Stimulated activated naive CD8-positive, alpha-beta T cell treated with anti-CD3 and anti-CD28 coated beads, Interleukin-15, Interleukin-2, amounts not matched to agents 100 ng/mL and 50 ng/mL, for 24 hours (primary cell): ENCODE measurements at regions not wholly inside any gene's neighbourhood (a gene's known extent, or its start where the extent isn't known, plus 50 kb on each side); places are given as distances from the start of the nearest gene placed in this dataset.
A peak's percentile ranks its signal among the peaks of the same experiment; 100 is the strongest.

Source experiments
- H3K27ac Mint-ChIP-seq: one replicate; pipeline ENCODE4 v1.8.0; 2021; ENCODE audit warnings: mild to moderate bottlenecking, mixed read lengths
- H3K27me3 Mint-ChIP-seq: one replicate; pipeline ENCODE4 v1.8.0; 2021; ENCODE audit warnings: mixed read lengths
- H3K36me3 Mint-ChIP-seq: one replicate; pipeline ENCODE4 v1.8.0; 2021; ENCODE audit warnings: low read depth, mixed read lengths
- H3K4me1 Mint-ChIP-seq: one replicate; pipeline ENCODE4 v1.8.0; 2021; ENCODE audit warnings: low read depth, mixed read lengths
- H3K4me3 Mint-ChIP-seq: one replicate; pipeline ENCODE4 v1.8.0; 2021; ENCODE audit warnings: mild to moderate bottlenecking, mixed read lengths
- H3K9me3 Mint-ChIP-seq: one replicate; pipeline ENCODE4 v1.8.0; 2021; ENCODE audit warnings: mixed read lengths

DNA sequence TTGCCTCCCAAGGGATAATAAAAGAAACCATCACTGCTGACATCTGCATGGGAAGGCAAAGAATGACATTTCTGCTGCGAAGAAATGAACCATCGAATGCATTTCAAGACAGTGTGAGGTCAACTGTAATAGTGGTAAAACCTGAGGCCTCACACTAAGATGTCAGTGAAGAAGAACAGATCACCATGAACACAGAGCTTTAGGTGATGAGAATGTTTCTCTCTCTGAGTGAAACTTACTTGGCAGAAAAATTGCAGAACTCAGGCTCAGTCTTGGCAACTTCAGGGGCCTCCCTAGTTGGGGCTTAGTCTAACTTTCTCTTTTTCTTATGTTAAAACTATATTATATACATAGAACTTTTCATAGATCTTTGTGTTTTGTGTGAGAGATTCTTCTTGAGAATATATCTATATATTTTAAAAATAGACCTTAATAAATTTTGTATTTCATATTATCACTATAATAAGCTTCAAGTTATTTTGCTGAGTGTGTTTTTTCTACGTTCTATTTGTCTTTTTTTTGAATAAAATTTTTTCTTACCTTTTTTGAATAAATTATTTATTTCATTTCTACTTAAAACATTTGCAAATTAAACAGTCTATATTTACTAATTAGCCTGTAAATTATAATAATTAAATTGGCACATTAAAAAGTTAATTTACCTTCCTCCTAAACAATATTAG is 427.5 kb upstream of the TRIB2 start:
- Mint-ChIP-seq H3K27ac (no peak overlapping the region), H3K4me3 (no peak overlapping the region), H3K4me1 (peaks cover 38% of the 10 kb centered on the region), H3K27me3 (peaks cover 24% of the 10 kb centered on the region), H3K36me3 (peaks cover 5% of the 10 kb centered on the region), H3K9me3 (peaks cover 6% of the 10 kb centered on the region)

DNA sequence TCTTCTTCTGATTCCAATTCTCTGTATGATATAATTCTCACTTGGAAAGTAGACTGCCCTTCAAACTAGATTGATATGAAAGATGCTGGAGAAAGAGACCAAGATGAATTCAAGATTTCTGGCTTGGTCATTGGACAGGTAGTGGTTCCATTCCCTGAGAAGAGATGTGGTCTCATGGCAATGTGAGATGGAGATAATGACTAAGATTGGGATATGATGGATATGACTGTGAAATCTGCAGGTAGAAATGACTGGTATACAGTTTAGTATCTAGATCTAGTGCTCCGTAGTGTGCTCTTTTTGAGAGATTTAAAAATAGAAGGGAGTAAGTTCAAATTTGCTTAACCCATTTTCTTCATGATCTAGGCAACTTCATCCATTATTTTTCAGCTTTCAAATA is 425.4 kb upstream of the TRIB2 start:
- H3K9me3 Mint-ChIP-seq, result peaks cover 6% of the 10 kb centered on the region
- no peak overlapping the region for H3K4me3 Mint-ChIP-seq
- H3K27me3 Mint-ChIP-seq, result peaks cover 22% of the 10 kb centered on the region
- H3K4me1 Mint-ChIP-seq, result peaks cover 46% of the 10 kb centered on the region
- peak overlapping the region; percentile 14 for H3K27ac Mint-ChIP-seq
- no peaks in the 10 kb centered on the region for H3K36me3 Mint-ChIP-seq

DNA sequence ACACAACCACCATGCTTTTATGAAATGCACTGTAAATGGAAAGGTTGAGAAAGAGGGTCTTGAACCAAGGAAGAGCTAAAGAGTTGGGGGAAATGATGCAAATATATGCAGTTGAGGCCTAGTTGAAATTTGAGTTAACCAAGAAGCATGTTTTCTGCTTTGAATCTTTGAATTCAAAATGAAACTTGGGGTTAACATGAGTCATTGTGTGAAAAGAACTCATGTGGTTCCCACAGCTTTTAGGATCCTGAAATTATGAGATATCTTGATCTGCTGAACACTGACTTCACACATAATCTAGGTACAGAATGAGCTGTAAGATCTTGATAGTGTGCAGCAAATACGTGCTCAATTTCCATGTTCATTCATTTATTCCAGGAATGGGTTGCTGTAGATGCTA is 422.9 kb upstream of the TRIB2 start:
- no peak overlapping the region for H3K4me3 Mint-ChIP-seq
- H3K9me3 Mint-ChIP-seq, result peaks cover 6% of the 10 kb centered on the region
- H3K27me3 Mint-ChIP-seq, result peaks cover 21% of the 10 kb centered on the region
- peaks cover 38% of the 10 kb centered on the region for H3K4me1 Mint-ChIP-seq
- H3K36me3 Mint-ChIP-seq, result no peaks in the 10 kb centered on the region
- H3K27ac Mint-ChIP-seq, result peak overlapping the region; percentile 78

DNA sequence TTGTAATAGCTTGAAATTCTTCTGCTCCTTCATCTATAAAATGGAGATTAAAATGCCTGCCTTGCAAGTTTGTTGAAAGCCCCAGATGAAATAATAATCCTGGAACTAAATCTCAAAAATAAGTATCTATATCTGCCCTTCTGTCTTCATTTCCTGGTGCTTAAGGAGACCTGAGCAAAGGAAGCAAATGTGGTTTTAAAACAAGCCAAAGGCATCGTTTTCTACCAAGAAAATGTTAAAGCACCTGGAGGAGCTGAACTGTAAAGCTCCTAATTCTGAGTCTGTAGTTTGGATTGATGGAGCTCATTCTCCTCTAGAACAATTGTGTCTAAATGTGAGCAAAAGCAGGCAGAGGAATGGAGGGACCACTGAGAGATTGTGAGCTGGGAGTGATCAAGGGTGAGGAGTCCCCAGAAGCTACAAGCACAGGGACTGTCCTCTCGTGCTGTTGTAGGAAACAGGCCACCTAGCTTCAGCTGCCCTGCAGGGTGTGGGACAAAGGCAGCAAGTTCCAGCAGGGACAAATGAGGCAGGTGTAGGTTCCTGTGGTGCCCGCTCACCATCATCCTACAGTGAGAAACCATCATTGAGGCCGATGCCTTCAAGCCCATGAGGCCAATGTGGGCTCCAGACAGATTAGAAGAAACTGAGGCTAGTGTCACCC is 420.7 kb upstream of the TRIB2 start:
- H3K27ac Mint-ChIP-seq, result no peak overlapping the region
- H3K27me3 Mint-ChIP-seq, result peaks cover 15% of the 10 kb centered on the region
- H3K9me3 Mint-ChIP-seq, result peaks cover 6% of the 10 kb centered on the region
- peaks cover 38% of the 10 kb centered on the region for H3K4me1 Mint-ChIP-seq
- H3K36me3 Mint-ChIP-seq, result no peaks in the 10 kb centered on the region
- no peak overlapping the region for H3K4me3 Mint-ChIP-seq

DNA sequence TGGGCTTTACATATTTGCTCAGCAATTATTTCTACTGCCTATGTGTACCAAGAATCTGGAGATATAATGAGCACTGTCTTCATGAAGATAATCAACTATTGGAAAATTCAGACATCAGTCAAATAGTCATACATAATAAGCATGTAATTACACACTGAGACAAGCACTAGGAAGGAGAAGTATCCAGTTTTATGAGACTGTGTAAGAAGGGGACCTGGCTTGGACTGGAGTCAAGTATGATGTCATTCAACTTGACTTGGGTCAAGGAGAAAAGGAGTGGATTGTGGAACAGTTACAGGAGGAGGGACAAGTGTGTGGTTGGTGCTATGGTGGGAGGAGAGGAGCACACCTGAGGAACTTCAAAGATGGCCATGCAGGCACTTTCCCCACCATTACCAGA is 419.8 kb upstream of the TRIB2 start:
- peaks cover 40% of the 10 kb centered on the region for H3K4me1 Mint-ChIP-seq
- no peak overlapping the region for H3K27ac Mint-ChIP-seq
- peaks cover 5% of the 10 kb centered on the region for H3K27me3 Mint-ChIP-seq
- no peak overlapping the region for H3K4me3 Mint-ChIP-seq
- no peaks in the 10 kb centered on the region for H3K36me3 Mint-ChIP-seq
- H3K9me3 Mint-ChIP-seq, result peaks cover 3% of the 10 kb centered on the region

DNA sequence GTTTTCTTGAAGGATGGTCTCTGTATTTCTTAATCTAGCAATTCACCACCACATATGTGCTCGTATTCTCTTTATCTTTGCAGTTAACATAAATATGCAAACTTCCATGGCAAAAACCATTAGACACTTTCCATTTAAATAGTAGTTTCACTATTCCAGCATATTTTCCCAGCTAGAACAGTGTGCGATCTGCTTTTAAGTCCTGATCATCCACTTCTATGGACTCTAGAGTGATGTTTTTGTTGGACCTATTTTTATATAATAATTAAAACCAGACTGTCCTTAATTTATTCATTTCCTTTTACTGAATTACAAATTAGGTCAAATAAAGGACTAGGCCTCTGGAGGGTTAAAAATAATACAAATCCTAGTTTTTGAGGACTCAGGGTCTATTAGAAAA is 418.4 kb upstream of the TRIB2 start:
- Mint-ChIP-seq H3K4me3 (no peak overlapping the region), H3K27me3 (peaks cover 4% of the 10 kb centered on the region), H3K27ac (no peak overlapping the region), H3K4me1 (peaks cover 53% of the 10 kb centered on the region), H3K9me3 (no peaks in the 10 kb centered on the region), H3K36me3 (no peaks in the 10 kb centered on the region)

DNA sequence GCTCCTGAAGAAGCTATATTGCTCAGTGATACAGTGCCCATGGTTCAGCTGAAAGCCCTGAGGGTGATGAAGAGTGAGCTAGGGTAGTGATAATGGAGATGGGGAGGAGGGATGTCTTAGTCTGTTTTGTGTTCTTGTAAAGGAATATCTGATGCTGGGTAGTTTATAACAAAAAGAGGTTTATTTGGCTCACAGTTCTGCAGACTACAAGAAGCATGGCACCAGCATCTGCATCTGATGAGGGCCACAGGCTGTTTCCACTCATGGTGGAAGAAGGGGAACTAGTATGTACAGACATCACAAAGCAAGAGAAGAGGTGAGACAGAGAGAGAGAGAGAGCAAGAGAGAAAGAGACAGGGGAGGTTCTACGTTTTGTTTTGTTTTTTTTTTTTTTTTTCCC is 417.3 kb upstream of the TRIB2 start:
- peaks cover 49% of the 10 kb centered on the region for H3K4me1 Mint-ChIP-seq
- no peak overlapping the region for H3K27ac Mint-ChIP-seq
- peaks cover 7% of the 10 kb centered on the region for H3K27me3 Mint-ChIP-seq
- no peak overlapping the region for H3K4me3 Mint-ChIP-seq
- H3K36me3 Mint-ChIP-seq, result no peaks in the 10 kb centered on the region
- H3K9me3 Mint-ChIP-seq, result no peaks in the 10 kb centered on the region

DNA sequence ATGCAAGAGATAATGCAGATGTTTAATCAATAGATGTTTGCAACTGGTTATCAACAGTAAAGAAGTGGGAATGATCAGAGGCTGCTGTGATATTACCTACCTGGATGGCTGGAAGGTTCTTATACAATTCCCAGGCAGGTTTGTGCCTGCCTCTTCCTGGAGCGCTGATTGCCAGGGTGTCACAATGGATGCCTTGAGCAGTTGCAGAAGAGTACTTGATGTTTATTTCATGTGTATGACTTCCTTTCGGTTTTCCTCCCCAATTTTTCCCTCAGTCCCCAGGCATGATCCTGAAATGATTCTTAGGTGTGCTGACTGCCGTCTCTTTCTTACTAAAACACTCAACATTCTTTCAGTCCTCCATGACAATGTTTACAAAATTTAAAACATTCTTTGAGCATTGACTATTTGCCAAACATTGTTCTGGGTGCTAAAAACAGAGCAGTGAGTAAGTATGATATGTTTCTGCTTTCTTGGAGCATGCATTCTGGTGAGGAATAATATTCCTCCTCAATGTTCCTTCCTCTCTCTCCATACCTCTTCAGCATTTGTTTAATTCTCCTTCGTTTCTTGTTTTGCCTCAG is 416.6 kb upstream of the TRIB2 start:
- Mint-ChIP-seq H3K27ac (no peak overlapping the region), H3K9me3 (no peaks in the 10 kb centered on the region), H3K4me3 (no peak overlapping the region), H3K4me1 (peaks cover 42% of the 10 kb centered on the region), H3K27me3 (peaks cover 8% of the 10 kb centered on the region), H3K36me3 (no peaks in the 10 kb centered on the region)

DNA sequence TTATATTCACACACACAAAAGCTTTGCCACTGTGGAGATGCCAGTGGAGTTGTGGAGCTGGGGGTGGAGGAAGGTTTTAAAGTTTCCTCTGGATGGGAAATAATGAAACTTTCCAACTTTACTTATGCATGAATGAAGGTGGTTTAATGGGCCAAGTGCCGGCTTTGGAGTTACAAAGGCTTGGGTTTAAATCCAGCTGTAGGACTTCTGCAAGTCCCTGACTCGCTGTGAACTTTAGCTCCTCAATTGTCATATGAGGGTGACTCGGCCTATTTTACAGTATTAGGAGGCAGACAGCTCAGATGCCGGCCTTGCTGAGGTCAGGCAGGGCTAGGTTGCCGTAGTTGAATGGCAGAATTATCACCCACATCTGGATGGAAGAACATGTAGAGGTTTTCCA is 415.8 kb upstream of the TRIB2 start:
- Mint-ChIP-seq H3K4me3 (no peak overlapping the region), H3K27me3 (peaks cover 8% of the 10 kb centered on the region), H3K27ac (no peak overlapping the region), H3K36me3 (no peaks in the 10 kb centered on the region), H3K4me1 (peaks cover 34% of the 10 kb centered on the region), H3K9me3 (no peaks in the 10 kb centered on the region)

DNA sequence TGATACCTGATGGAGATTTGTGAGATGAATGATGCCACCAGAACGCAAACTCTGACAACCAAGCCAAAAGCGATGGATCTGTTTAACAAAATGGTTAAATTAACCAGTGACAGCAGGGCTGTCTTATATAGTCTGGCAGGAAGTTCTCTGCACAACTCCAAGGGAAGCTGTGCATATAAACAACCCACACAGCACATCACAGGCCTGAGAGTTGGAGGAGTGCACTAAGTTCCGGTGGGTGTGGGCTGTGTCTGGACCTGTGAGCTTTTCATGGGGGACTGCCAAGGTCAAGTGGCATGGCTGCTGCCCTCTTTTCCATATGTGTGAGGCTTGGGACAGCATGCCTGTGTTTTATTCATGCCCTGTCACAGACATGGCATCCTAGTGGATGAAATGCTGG is 414.6 kb upstream of the TRIB2 start:
- H3K9me3 Mint-ChIP-seq, result no peaks in the 10 kb centered on the region
- no peaks in the 10 kb centered on the region for H3K36me3 Mint-ChIP-seq
- H3K27ac Mint-ChIP-seq, result no peak overlapping the region
- H3K4me3 Mint-ChIP-seq, result no peak overlapping the region
- peaks cover 31% of the 10 kb centered on the region for H3K4me1 Mint-ChIP-seq
- H3K27me3 Mint-ChIP-seq, result peaks cover 4% of the 10 kb centered on the region

DNA sequence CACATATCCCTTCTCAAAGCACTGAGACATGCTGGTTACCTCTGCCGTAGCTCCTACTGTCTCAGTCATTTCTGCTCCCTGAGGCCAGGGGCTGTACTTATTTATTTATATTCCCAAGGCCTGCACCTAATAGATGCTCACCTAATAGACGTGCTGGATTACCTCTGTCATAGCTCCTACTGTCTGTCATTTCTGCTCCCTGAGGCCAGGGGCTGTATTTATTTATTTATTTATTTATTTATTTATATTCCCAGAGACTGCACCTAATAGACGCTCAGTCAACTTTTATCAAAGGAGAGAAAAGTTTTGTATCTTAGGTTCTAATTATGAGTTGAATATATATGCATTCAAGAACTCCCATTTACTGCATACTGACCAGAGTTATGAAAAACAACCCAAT is 414.0 kb upstream of the TRIB2 start:
- H3K9me3 Mint-ChIP-seq, result no peaks in the 10 kb centered on the region
- H3K4me1 Mint-ChIP-seq, result peaks cover 31% of the 10 kb centered on the region
- H3K4me3 Mint-ChIP-seq, result peak overlapping the region; percentile 24
- no peak overlapping the region for H3K27ac Mint-ChIP-seq
- no peaks in the 10 kb centered on the region for H3K36me3 Mint-ChIP-seq
- H3K27me3 Mint-ChIP-seq, result peaks cover 4% of the 10 kb centered on the region

DNA sequence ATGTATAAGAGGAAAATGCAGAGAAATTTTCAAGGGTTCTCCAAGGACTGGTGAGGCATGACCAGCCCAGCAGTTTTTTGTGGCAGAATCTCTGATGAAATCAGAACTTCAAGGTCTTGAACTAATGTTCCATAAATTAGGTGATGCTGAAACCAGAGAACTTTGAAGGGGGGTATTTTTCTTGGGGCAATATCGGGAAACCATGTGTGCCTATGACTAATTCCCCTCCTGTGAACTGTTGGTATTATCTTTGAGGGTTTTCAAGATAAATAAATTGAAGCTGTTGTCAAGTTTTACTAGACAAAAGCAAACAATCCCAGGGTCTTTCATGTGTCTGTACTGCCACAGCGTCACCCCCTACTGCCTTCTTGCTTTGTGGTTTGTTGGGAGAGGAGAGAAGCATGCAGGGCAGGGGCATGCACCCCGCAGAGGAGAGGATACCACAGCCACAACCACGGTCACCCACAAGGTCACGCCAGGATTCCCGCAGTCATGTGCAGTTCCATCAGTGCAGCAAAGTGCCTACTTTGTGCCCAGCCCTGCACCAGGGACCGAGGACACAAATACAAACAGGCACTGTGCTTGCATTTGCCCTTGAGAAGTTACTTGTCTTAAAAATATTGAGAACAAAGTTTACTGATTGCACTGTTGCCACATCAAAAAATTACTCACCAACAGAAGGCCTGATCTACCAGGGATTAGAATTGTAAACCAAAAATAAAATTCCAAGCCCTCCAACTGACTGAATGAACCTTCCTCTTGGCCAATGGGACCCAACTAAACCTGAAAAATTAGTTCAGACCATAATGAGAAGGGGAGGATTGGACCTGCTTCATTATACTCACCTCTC is 413.3 kb upstream of the TRIB2 start:
- Mint-ChIP-seq H3K27ac (no peak overlapping the region), H3K4me1 (peaks cover 31% of the 10 kb centered on the region), H3K36me3 (no peaks in the 10 kb centered on the region), H3K27me3 (peaks cover 4% of the 10 kb centered on the region), H3K4me3 (peak overlapping the region; percentile 24), H3K9me3 (no peaks in the 10 kb centered on the region)

DNA sequence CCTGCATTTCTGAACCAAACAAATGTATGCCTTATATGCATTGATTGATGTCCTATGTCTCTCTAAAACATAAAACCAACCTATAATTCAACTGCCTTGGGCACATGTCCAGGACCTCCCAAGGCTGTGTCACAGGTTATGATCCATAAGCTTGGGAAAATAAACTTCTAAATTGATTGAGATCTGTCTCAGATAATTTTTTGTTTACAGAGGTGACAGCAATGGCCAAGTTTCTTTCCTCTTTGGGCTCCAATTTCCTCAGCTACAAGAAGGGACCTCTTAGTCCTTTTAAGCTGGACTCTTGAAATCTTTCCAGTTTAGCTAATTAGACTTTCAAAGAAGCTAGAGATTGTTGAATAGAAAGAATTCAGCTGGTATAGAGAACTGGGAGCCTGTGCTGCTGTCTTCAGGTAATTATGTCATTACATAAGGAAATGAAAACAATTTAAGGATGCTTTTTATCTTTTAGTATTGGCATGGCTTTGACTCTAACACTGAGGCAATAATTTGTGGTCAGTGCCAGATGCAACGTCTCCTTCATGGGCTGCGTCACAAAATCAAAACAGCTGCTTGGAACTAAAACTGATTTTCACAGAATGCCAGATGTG is 412.1 kb upstream of the TRIB2 start:
- no peaks in the 10 kb centered on the region for H3K36me3 Mint-ChIP-seq
- peaks cover 37% of the 10 kb centered on the region for H3K4me1 Mint-ChIP-seq
- H3K27ac Mint-ChIP-seq, result no peak overlapping the region
- no peak overlapping the region for H3K4me3 Mint-ChIP-seq
- H3K9me3 Mint-ChIP-seq, result no peaks in the 10 kb centered on the region
- H3K27me3 Mint-ChIP-seq, result peaks cover 4% of the 10 kb centered on the region

DNA sequence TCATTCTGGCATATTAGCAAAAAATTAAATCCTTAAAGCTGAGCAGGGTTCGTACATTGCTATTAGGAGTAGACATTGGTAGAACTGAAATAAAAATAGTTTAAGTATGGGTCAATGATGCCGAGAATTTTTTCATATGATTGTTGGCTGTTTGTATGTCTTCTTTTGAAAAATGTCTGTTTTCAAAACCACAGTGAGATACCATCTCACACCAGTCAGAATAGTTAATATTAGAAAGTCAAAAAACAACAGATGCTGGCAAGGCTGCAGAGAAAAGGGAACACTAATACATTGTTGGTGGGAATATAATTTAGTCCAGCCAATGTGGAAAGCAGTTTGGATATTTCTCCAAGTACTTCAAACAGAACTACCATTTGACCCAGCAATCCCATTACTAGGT is 410.8 kb upstream of the TRIB2 start:
- Mint-ChIP-seq H3K27ac (no peak overlapping the region), H3K9me3 (no peaks in the 10 kb centered on the region), H3K27me3 (peaks cover 4% of the 10 kb centered on the region), H3K4me3 (no peak overlapping the region), H3K36me3 (no peaks in the 10 kb centered on the region), H3K4me1 (peaks cover 50% of the 10 kb centered on the region)

DNA sequence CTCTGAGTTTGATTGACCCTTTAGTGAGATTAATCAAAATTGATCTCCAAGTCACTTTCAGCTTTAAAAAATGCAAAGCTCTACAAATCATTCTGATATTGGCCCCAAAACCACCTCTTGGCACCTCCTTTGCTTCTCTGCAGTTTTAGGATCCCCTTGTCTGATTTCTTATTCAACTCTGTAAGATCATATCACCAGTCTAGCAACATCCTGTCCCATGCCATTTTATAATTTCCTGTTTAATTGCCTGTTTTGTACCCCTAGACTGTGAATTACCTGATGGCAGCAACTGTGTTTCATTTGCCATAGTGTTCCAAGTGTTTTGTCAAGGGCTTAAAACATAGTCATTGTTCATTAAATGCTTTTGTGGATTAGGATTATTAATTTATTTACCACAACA is 406.3 kb upstream of the TRIB2 start:
- Mint-ChIP-seq H3K4me1 (peaks cover 40% of the 10 kb centered on the region), H3K36me3 (no peaks in the 10 kb centered on the region), H3K27me3 (no peaks in the 10 kb centered on the region), H3K9me3 (no peaks in the 10 kb centered on the region), H3K4me3 (no peak overlapping the region), H3K27ac (no peak overlapping the region)
